GM19463 (cell line): ENCODE measurements at regions not wholly inside any gene's neighbourhood (a gene's known extent, or its start where the extent isn't known, plus 50 kb on each side); places are given as distances from the start of the nearest gene placed in this dataset.
"Not testable (repeated sequence)": the region's sequence is repeated elsewhere in the genome, so short reads cannot be mapped to it uniquely, and the experiment has no call there.

Experiments
- ATAC-seq: cut with Tn5 transposase; IDR thresholded peaks from one replicate; pipeline ENCODE4 v1.9.1; 2021; ENCODE audit warnings: mild to moderate bottlenecking, moderate library complexity; ENCODE audit not compliant: unreplicated experiment

- no peak for ATAC-seq
These were observed 333.6 kb downstream of the ADGRD1 start for GRCh38 chr12:131287015-131287937.

DNA sequence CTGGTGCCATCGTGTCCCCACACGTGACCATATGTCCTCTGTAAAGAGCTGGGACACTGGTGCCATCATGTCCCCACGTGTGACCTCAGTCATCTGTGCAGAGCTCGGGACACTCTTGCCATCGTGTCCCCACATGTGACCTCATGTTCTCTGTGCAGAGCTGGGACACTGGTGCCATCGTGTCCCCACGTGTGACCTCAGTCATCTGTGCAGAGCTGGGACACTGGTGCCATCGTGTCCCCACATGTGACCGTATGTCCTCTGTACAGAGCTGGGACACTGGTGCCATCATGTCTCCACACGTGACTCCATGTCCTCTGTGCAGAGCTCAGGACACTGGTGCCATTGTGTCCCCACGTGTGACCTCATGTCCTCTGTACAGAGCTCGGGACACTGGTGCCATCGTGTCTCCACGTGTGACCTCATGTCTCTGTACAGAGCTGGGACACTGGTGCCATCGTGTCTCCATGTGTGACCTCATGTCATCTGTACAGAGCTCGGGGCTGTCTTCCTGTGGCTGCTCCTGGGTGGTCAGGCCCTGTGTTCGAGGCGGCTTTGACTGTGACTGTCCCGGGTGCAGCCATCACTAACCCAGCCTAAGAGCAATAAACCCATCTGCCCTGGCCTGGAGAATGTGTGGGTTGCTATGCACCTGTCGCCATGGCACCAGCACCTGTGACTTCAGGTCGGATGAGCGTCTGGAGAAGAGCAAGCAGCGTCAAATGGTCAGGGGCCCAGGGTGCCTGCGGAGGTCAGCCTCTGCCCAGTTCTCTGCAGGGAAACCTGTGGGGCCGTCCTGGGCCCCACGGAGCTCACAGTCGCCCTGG lies 334.4 kb downstream of the ADGRD1 start:
- no peak for ATAC-seq

- ATAC-seq: not testable (repeated sequence)
These were observed 335.3 kb downstream of the ADGRD1 start for GRCh38 chr12:131288765-131289695.

DNA sequence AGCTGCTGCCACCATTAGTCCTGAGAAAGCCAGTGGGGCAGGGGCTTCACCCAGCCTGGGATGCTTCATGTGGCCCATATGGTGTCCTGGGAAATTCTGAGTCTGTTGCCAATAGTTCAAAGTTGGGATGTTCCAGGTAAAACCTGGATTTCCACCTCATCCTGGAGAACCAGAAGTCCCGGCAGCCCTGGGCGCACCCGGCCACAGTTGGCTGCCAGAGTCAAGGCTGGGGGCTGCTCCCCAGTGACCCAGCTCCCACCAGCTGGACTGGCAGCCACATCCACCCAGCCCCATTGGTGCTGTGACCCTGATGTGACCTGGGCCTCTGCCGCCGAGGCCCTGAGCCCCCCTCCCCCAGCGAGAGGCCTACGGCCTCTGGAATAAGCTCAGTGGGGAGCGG lies 336.1 kb downstream of the ADGRD1 start:
- ATAC-seq: not testable (repeated sequence)

DNA sequence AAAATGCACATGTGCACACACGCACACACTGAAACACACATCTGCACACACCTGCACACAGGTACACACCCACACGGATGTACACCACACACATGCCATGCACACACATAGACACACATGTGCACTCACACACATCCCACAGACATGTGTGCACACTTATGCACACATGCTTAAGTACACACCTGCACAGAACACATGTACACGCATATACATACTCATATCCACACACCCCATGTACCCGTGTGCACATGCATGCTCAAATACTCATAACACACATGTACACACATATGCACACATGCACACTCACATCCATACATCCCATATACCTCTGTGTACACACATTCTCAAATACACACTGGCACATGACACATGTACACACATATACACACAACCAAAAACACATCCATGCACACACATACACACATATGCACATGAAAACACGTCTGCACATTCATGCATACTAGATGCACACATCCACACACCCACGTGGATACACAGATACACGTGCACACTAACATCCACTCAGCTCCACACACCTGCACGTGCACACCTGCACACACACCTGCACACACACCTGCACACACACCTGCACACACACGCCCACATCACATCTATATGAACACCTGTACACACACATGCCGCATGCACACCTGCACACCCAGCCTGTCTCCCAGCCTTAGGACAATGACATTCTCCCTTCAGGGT lies 336.7 kb downstream of the ADGRD1 start:
- ATAC-seq: no peak

GRCh38 chr12:131293071-131294015 lies 339.6 kb downstream of the ADGRD1 start:
- ATAC-seq: not testable (repeated sequence)

DNA sequence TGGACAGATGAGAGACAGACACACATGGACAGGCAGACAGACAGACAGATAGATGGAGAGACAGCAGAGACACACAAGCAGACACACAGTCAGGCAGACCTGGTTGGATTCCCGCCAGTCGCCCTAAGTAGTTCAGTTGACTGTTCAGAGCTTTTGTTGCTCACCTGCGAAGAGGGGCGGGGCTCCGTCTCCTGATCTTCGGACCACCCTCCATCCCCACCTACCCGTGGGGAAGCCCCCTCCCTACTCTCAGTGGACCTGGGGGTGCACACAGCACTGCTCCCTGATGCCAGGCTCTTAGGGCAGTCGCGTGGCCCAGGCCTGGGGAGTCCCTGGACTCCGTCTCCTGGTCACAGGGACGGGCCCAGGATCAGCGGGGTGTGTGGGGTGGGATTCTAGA lies 341.0 kb downstream of the ADGRD1 start:
- not testable (repeated sequence) for ATAC-seq

DNA sequence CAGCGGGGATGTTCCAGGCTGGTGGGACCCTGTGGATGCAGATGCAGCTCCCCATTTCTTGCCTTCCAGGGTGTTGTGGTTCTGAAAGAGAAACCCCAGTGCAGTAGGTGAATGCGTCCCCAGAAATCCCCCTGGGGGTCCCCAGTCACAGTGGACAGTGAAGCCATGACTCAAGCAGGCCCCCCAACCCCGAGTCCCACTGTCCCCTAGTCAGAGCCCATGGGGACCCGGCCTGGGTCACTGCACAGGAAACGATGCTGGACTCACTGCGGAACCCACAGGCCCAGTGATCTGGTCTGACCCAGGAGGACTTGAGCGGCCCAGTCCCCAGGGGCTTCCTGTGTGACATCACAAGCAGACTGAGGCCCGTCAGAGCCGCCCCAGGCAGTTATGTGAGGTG lies 341.4 kb downstream of the ADGRD1 start:
- not testable (repeated sequence) for ATAC-seq

DNA sequence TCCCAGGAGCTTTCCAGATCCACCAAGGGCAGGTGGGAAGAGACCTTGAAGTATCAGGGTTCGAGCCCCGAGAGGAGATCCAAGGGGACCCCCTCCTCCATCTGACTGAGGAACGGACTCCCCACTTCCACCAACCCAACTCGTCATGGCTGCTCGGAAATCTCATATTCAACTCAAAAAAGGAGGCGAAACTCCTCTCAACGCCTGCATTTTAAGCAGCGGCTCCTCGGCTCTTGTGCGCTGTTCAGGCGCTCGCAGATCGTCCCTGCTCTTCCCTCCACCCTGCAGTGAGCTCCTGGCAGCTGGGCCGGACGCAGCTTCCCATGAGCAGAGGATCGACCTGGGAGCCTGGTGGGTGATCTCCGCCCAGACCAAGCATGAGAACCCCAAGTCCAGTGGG lies 341.9 kb downstream of the ADGRD1 start:
- ATAC-seq: not testable (repeated sequence)

DNA sequence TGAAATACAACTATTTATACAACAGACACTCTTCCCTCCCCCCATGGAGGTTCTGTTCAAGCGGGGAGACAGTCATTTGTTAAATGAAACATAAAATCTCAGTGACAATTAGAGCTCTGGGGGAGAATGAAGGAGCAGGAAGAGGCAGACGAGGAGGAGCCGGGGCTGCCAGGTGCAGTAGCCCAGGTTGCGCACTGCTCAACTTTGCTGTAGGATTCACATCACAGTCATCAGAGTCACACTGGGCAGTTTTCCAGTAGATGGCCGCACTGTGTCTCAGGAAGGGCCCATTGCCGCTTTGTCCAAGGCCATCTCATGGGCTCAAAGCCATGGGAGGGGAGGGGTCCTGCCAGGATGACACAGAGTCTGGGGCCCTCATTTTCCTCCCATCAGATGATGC lies 342.4 kb downstream of the ADGRD1 start:
- not testable (repeated sequence) for ATAC-seq

DNA sequence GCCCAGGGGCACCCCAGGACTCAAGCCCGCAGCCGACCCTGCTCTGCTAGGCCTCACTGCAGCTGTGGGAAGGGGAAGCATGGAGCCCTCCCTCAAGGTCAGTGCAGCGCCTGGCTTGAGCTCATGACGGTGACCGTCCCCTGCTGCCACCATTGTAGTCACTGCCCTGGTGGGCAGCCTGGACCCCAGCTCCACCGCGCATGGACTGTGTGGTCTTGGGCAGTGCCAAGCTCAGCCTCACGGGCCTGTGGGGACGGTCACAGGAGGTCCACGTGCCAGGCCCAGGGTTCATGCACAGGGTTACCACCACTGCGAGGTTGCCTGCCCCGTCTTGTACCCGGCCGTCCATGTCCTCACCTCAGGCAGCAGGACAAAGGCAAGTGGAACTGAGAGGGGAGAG lies 342.9 kb downstream of the ADGRD1 start:
- ATAC-seq: not testable (repeated sequence)

- ATAC-seq: not testable (repeated sequence)
These were observed 345.0 kb downstream of the ADGRD1 start for GRCh38 chr12:131298526-131299369.

DNA sequence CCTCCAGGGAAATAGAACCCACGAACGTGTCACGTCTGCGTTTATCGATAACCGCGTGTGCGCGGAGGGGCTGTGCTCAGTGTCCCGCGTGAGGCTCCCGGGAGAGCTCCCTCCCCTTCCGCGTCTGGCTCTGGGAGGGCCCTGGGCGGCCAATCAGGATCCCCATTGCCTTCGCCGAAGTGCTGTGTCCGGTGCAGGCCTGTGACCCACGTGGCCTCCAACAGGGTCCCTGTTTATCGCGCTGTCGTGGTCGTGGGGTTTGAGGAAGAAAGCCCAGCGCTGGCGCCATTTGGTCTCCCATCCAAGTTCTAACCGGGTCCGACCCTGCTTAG lies 345.6 kb downstream of the ADGRD1 start:
- ATAC-seq: not testable (repeated sequence)

DNA sequence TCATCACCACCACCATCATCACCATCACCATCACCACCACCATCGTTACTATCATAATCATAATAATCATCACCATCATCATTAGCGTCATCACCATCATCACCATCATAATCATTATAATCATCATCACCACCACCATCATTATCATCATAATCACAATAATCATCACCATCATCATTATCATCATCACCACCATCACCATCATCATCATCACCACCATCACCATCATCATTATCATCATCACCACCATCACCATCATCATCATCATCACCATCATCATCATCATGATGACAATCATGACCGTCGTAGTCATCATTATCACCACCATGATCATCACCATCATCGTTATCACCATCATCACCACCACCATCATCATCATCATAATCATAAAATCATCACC lies 349.9 kb downstream of the ADGRD1 start:
- ATAC-seq: not testable (repeated sequence)

DNA sequence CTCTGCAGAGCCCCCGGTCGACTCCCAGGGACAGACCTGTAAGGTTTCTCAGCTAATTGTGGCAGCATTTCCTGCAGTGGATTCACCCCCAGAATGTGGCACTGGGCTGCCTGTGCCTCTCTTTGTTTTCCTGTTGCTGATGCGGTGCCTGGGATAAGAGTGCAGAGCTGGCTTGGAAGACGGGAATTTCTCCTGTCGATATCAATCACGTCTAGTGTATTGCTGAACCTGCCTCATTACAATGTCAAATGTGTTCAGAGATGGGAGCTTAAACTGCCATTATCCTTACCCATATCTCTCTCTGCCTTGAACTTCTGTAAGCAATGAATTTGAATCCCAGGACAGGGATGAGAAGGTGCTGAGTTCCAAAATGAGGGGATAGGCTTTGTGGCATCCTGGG lies 350.9 kb downstream of the ADGRD1 start:
- not testable (repeated sequence) for ATAC-seq

DNA sequence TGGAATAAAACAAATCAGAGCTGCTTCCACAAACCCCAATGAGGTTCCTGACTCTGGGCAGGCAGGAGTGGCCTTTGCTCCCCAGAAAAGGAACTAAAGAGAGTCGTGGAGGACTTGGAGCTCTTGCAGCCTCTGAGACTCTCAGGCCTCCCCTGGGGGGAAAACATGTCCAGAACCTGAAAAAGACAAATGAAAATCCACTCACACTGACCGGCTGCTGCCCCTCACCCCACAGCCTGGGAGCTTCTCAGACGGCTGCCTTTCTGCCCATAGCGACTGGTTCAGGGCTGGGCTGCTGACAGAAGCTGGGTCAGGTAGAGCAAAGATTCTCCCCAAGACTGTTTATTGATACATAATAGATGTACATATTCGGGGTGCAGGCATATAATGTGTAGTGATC lies 356.0 kb downstream of the ADGRD1 start:
- ATAC-seq: no peak

GRCh38 chr12:131310227-131310969 lies 356.7 kb downstream of the ADGRD1 start:
- ATAC-seq: not testable (repeated sequence)
